Activated CD4-positive, alpha-beta memory T cell treated with anti-CD3 and anti-CD28 coated beads for 36 hours (primary cell): ENCODE measurements at regions not wholly inside any gene's neighbourhood (a gene's known extent, or its start where the extent isn't known, plus 50 kb on each side); places are given as distances from the start of the nearest gene placed in this dataset.
"Not testable (repeated sequence)": the region's sequence is repeated elsewhere in the genome, so short reads cannot be mapped to it uniquely, and the experiment has no call there.

Experiments
- CTCF ChIA-PET: fragments of 350-600 bp; sonication (Branson Sonifier 250); formaldehyde crosslinking; loops from one replicate; lab custom pipeline; 2021; ENCODE audit warnings: antibody characterized with exemption, inconsistent platforms; lab: Charles Lee
- POLR2A ChIA-PET: fragments of 350-600 bp; sonication (Branson Sonifier 250); formaldehyde crosslinking; loops from one replicate; lab custom pipeline; 2021; ENCODE audit warnings: antibody characterized with exemption; lab: Charles Lee
- DNase-seq: peaks from one replicate; pipeline ENCODE4 v3.0.0-alpha.2; 2020
- H3K27ac Mint-ChIP-seq: one replicate; pipeline ENCODE4 v1.8.0; 2021; ENCODE audit warnings: mixed read lengths
- H3K27me3 Mint-ChIP-seq: one replicate; pipeline ENCODE4 v1.8.0; 2021; ENCODE audit warnings: mixed read lengths
- H3K36me3 Mint-ChIP-seq: one replicate; pipeline ENCODE4 v1.8.0; 2021; ENCODE audit warnings: mixed read lengths
- H3K4me1 Mint-ChIP-seq: one replicate; pipeline ENCODE4 v1.8.0; 2021; ENCODE audit warnings: low read depth, mixed read lengths
- H3K4me3 Mint-ChIP-seq: one replicate; pipeline ENCODE4 v1.8.0; 2021; ENCODE audit warnings: mild to moderate bottlenecking, mixed read lengths
- H3K9me3 Mint-ChIP-seq: one replicate; pipeline ENCODE4 v1.8.0; 2021; ENCODE audit warnings: mixed read lengths
- intact Hi-C: fragments of 100-400 bp; cut with micrococcal nuclease; formaldehyde crosslinking; loops from one replicate; pipeline ENCODE4 v1.15.1; 2023

DNA sequence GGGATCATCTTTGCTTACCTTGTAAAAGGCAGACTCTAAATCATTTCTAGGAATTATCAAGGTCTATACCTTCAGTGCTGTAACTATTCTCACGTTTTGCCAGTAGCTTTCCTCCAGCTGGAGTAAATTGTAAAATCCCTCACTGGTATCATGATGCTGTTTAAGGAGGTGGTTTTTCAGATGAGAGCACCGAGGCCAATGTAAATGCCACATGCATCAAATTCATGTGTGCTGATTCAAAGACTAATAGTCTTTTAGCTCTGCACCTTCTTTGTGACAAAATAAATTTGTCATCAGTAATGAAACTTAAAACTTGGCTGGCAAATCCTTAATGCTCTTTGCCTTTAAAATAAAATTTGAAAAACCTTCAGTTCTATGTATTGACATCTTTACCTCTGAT, 503.8 kb downstream of the SETD4 start:
- Mint-ChIP-seq H3K27me3 (peaks cover 11% of the 10 kb centered on the region), H3K4me1 (no peaks in the 10 kb centered on the region), H3K4me3 (no peak overlapping the region), H3K36me3 (no peaks in the 10 kb centered on the region), H3K27ac (no peak overlapping the region), H3K9me3 (no peaks in the 10 kb centered on the region)
- no peak for DNase-seq
- intact Hi-C loops, result no loop called here
- ChIA-PET CTCF (interaction anchor here (1.2 kb wide), 1 partner anchor 811 kb away, joined by 3 read pairs; no protein-coding TSS in a partner anchor), POLR2A (no interaction called here)

GRCh38 chr21:35552483-35552882, 503.4 kb upstream of the RUNX1 start:
- H3K27ac Mint-ChIP-seq, H3K36me3 Mint-ChIP-seq, H3K4me3 Mint-ChIP-seq, H3K9me3 Mint-ChIP-seq, POLR2A ChIA-PET, intact Hi-C loops, CTCF ChIA-PET, DNase-seq, H3K4me1 Mint-ChIP-seq: not testable (repeated sequence)
- H3K27me3 Mint-ChIP-seq, result peaks cover 15% of the 10 kb centered on the region

DNA sequence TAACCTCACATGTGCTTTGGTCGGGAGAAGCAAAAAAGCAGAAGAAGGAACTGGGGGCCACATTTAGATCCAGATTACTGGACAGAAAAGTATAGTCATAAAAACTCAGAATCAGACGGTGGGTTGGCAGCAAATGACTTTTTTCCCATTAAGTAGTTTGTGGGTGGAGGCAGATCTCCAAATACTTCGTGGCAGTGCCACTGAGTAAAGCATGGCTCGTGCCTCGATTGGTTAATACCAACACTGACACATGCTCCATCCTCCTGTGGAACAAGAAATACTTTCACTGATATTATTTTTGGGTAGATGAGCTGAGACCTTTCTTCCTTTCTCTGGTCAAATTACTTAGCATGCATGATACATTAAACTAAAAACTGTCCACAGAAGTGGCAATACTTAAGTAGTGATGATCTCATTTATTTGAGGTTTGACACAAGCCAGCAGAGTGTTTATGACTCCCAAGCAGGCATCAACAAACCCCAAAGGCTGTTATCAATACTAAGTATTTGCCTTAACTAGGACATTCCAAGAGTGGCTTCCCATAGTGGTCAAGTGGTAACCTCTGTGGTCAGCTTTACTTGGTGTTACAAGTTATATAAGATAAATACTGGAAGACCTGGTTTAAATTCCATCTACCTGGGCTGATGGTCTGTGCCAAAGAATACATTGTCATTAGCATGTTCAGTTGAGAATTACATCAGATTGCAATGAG, 500.0 kb upstream of the RUNX1 start:
- Mint-ChIP-seq H3K4me3 (no peak overlapping the region), H3K27me3 (peaks cover 20% of the 10 kb centered on the region), H3K9me3 (no peaks in the 10 kb centered on the region), H3K4me1 (no peaks in the 10 kb centered on the region), H3K27ac (no peak overlapping the region), H3K36me3 (no peaks in the 10 kb centered on the region)
- intact Hi-C loops, result no loop called here
- DNase-seq, result no peak
- POLR2A ChIA-PET, result no interaction called here
- CTCF ChIA-PET, result interaction anchor here (1.0 kb wide), 1 partner anchor 291 kb away, joined by 3 read pairs; no protein-coding TSS in a partner anchor

- Mint-ChIP-seq H3K27me3 (peaks cover 22% of the 10 kb centered on the region), H3K4me1 (no peaks in the 10 kb centered on the region), H3K4me3 (no peak overlapping the region), H3K27ac (no peak overlapping the region), H3K36me3 (no peaks in the 10 kb centered on the region), H3K9me3 (no peaks in the 10 kb centered on the region)
- ChIA-PET CTCF (no interaction called here), POLR2A (no interaction called here)
- intact Hi-C loops, result no loop called here
- no peak for DNase-seq
Measured at GRCh38 chr21:35547946-35548774, 499.1 kb upstream of the RUNX1 start.

- intact Hi-C loops, result no loop called here
- no peak overlapping the region for H3K4me3 Mint-ChIP-seq
- ChIA-PET POLR2A (no interaction called here), CTCF (no interaction called here)
- no peaks in the 10 kb centered on the region for H3K36me3 Mint-ChIP-seq
- H3K27ac Mint-ChIP-seq, result no peak overlapping the region
- no peak for DNase-seq
- no peaks in the 10 kb centered on the region for H3K9me3 Mint-ChIP-seq
- peaks cover 19% of the 10 kb centered on the region for H3K27me3 Mint-ChIP-seq
- no peaks in the 10 kb centered on the region for H3K4me1 Mint-ChIP-seq
Measured at GRCh38 chr21:35543746-35544145, 494.6 kb upstream of the RUNX1 start.

DNA sequence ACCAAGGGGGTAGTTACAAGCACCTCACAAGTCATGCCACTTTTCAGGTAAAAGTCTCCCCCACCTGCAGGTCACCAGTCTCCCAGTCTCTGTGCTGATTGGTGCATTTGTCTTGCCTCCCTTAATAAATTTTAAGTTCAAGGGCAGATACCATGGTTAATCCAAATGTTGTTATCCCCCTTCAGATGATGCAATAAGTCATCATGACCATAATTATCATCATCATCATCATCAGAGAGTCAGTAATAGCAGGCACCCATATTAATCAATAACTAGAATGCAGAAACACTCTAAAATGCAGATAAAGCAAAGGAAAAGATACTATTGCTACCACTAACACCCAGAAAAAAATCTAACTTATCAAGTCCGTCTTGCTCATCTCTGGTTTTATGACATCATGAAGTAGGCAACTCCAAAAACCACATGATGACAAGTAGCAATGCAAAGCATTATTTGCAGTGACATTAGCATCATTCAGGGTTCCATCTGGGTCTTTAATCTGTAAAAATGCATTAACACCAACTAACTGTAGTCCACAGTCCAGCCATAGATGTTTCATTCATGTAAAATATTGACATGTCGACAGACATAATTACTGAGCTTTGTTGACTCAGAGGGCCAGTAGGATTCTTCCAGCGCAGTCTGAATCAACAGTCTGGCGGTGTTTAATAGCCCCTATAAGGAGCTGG, 492.0 kb upstream of the RUNX1 start:
- DNase-seq, result no peak
- Mint-ChIP-seq H3K27ac (no peak overlapping the region), H3K4me1 (no peaks in the 10 kb centered on the region), H3K36me3 (no peaks in the 10 kb centered on the region), H3K27me3 (peaks cover 11% of the 10 kb centered on the region), H3K4me3 (no peak overlapping the region), H3K9me3 (peaks cover 4% of the 10 kb centered on the region)
- ChIA-PET POLR2A (no interaction called here), CTCF (no interaction called here)
- intact Hi-C loops, result no loop called here

DNA sequence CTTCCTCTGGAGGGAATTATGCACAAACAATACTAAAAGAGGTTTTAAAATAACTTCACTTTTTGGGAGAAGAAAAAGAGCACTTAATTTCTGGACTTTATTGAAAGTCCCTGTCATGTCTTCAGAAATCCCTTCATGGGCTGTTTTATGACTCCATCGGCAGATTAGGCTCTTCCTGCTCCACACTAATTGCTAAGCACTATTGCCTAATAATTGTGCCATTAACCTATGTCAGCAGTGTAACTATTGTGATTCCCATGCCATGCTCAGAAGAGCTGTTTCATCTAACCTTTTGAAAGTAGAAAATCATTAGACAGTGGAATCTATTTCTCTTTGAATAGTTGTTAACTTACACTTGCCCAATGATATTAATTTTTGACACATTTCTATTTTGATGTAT, 489.3 kb upstream of the RUNX1 start:
- Mint-ChIP-seq H3K4me1 (no peaks in the 10 kb centered on the region), H3K9me3 (peaks cover 12% of the 10 kb centered on the region), H3K36me3 (peaks cover 2% of the 10 kb centered on the region), H3K27ac (no peak overlapping the region), H3K4me3 (no peak overlapping the region), H3K27me3 (peaks cover 3% of the 10 kb centered on the region)
- DNase-seq, result no peak
- intact Hi-C loops, result no loop called here
- ChIA-PET CTCF (interaction anchor here (1.9 kb wide), 1 partner anchor 9 kb away, joined by 5 read pairs; no protein-coding TSS in a partner anchor), POLR2A (no interaction called here)

DNA sequence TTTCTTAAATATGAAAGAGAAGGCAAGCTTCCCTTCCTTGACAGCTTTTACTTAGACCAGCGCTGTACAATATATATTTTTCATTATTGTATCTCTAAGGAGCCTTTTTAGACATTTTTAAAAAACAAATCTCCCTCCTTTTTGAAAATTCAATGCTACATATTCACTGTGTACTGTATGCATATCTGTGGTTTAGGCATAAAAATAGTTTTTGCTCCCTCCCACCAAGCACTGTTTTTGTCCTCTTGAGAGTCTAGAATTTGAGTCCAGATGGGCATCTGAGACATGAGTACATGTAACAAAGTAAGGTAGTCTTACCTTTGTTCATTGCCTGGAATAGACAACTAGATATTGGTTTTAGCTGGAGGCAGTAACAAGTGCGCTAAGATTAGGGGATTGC, 488.5 kb upstream of the RUNX1 start:
- H3K27me3 Mint-ChIP-seq, result peaks cover 3% of the 10 kb centered on the region
- no peak overlapping the region for H3K4me3 Mint-ChIP-seq
- H3K9me3 Mint-ChIP-seq, result peaks cover 12% of the 10 kb centered on the region
- H3K36me3 Mint-ChIP-seq, result peaks cover 2% of the 10 kb centered on the region
- H3K4me1 Mint-ChIP-seq, result no peaks in the 10 kb centered on the region
- DNase-seq, result no peak
- POLR2A ChIA-PET, result no interaction called here
- CTCF ChIA-PET, result interaction anchor here (1.9 kb wide), 1 partner anchor 8 kb away, joined by 5 read pairs; no protein-coding TSS in a partner anchor
- intact Hi-C loops, result no loop called here
- no peak overlapping the region for H3K27ac Mint-ChIP-seq

DNA sequence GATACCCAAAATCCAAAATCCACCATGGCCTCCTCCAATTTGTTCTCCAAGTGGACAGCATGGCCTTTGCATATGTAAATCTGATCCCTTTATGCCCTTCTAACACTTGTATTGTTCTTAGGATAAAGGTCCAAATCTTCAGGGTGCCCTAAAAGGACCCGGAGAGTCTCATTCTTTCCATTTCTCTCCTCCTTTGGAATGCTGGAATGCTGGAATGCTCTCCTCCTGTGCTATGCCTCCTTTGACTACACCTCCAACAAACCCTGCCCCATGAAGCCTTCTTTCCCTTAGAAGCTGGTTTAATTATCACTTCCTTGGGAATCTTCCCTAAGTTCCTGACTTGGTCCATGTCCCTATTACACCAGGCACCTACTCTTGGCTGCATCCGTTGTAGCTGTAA, 484.8 kb upstream of the RUNX1 start:
- DNase-seq, result no peak
- POLR2A ChIA-PET, result no interaction called here
- peaks cover 2% of the 10 kb centered on the region for H3K36me3 Mint-ChIP-seq

GRCh38 chr21:35530766-35531165, 481.7 kb upstream of the RUNX1 start:
- intact Hi-C loops, result no loop called here
- Mint-ChIP-seq H3K4me3 (no peak overlapping the region), H3K27me3 (no peaks in the 10 kb centered on the region), H3K4me1 (peaks cover 37% of the 10 kb centered on the region), H3K36me3 (peaks cover 2% of the 10 kb centered on the region), H3K27ac (no peak overlapping the region), H3K9me3 (peaks cover 4% of the 10 kb centered on the region)
- ChIA-PET CTCF (no interaction called here), POLR2A (no interaction called here)
- DNase-seq, result no peak

More for the DNA sequence above, 484.8 kb upstream of the RUNX1 start:
- H3K27me3 Mint-ChIP-seq, result no peaks in the 10 kb centered on the region
- H3K4me1 Mint-ChIP-seq, result peaks cover 10% of the 10 kb centered on the region
- intact Hi-C loops, result no loop called here
- H3K27ac Mint-ChIP-seq, result no peak overlapping the region
- CTCF ChIA-PET, result no interaction called here
- H3K9me3 Mint-ChIP-seq, result peaks cover 12% of the 10 kb centered on the region
- H3K4me3 Mint-ChIP-seq, result no peak overlapping the region

- Mint-ChIP-seq H3K36me3 (no peaks in the 10 kb centered on the region), H3K9me3 (no peaks in the 10 kb centered on the region), H3K4me1 (peaks cover 48% of the 10 kb centered on the region), H3K27me3 (no peaks in the 10 kb centered on the region), H3K4me3 (peak overlapping the region; percentile 80), H3K27ac (peak overlapping the region; percentile 84)
- ChIA-PET POLR2A (interaction anchor here (1.6 kb wide), 1 partner anchor 641 kb away, joined by 3 read pairs; no protein-coding TSS in a partner anchor), CTCF (interaction anchor here (1.2 to 1.4 kb wide), 2 partner anchors 9 to 91 kb away, joined by 3 to 5 read pairs; no protein-coding TSS in a partner anchor)
- peak; percentile 21 for DNase-seq
- intact Hi-C loops, result loop anchor here (2.0 to 10.0 kb wide), 5 partner anchors 103 to 645 kb away; partner anchors contain the start of gene RUNX1
Measured at GRCh38 chr21:35529171-35529863, 480.2 kb upstream of the RUNX1 start.
